HG02623 (cell line): ENCODE measurements at regions not wholly inside any gene's neighbourhood (a gene's known extent, or its start where the extent isn't known, plus 50 kb on each side); places are given as distances from the start of the nearest gene placed in this dataset.
"Not testable (repeated sequence)": the region's sequence is repeated elsewhere in the genome, so short reads cannot be mapped to it uniquely, and the experiment has no call there.

Experiments used
- ATAC-seq: cut with Tn5 transposase; IDR thresholded peaks from one replicate; pipeline ENCODE4 v1.9.1; 2021; ENCODE audit warnings: moderate library complexity; ENCODE audit not compliant: unreplicated experiment

DNA sequence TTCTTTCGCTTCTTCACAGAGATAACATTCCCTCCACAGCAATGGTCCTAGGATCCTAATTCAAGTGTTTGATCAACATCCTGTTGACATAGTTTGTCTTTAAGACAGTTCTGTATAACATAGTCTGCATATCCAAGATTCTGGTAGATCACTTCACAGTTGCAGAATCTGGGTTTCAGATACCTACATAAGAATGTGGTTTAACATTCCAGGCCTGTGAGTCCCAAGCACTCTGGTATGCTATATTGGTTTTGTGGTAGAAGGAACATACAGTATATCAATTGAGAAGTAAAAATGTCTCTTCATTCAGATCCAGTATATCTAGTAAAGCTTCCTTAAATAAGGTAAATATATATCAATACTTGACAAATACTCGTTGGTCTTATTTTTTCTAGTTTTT, 914.2 kb upstream of the CDH6 start:
- no peak for ATAC-seq

DNA sequence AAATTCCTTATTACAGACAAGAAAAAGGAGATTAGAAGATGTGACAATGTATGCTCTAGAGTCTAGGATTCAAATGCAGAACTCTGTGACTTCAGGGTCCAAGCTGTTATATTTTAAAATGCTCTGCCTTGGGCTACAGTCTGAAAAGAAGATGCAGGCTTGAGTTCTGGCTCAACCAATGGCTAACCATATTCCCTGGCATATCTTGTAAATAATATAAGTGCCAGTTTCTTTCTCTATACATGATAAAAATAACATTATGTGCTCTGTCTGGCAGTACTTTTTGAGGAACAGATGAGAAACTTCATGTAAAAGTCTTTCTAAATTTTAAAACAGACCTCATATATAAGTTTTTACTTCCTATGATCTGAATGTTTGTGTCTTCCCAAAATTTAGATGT, 926.5 kb upstream of the CDH6 start:
- no peak for ATAC-seq

DNA sequence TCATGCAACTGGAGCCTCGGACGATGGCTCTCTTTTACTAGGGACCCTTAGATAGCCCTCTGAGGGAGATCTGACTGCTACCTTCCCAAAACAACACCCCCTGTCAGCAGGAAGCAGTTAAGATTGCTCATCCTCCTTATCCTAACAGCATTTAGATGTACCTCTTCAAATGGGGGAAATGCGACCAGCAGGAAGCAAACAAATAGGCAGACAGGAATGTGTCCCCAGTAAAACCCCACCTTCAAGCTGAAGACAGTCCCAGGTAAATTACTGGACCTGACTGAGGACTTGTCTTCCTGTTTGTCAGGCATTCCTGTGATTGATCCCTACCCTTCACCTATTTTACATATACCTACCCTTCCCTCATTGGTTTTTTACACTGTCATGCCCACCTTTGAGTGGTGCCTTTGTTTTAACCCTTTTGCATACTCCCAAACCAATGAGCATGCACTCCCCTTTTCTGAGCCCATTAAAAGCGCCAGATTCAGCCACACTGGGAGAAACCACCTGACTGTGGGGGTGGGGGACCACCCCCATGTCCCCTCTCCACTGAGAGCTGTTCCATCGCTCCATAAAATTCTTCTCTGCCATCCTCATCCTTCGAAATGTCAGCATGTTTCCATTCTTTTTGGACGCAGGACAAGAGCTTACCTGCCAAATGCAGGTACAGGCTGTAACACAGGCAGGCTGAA, 954.0 kb upstream of the CDH6 start:
- no peak for ATAC-seq

DNA sequence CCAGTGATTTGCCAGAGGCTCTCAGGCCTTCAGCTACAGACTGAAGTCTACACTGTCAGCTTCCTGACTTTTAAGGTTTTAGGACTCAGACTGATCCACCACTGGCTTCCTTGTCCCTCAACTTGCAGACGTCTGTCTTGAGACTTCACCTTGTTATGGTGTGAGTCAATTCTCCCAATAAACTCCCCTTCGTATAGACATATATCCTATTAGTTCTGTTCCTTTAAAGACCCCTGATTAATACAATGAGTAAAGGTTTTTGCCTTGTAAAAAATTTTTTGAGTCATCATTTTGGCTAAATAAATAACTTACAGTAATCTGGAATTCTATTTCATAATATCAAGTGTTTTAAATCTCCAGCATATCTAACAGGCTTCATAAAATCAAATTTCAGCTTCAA, 956.3 kb upstream of the CDH6 start:
- no peak for ATAC-seq

DNA sequence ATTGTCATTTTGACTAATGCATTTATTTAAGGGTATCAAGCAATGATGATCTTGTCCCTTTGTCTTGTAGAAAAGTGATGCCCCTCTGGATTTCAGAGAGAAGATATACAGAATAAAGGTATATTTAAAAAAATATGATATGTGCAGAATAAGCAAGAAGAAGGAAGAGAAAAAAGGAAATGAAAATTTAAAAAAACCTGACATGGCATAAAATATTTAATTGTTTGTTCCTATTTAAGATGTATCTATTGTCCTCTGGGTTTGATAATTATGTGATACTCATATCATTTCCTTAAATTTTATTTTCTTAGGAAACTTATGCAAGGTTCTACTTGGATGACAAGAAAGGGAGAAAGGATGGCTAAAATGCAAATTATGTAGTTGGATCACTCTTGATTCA, 983.7 kb upstream of the CDH6 start:
- ATAC-seq: no peak

- no peak for ATAC-seq
Observed at GRCh38 chr5:30197662-30198061, 995.8 kb upstream of the CDH6 start.

- ATAC-seq: no peak
Observed at GRCh38 chr5:30195036-30195435, 998.5 kb upstream of the CDH6 start.

GRCh38 chr5:30194595-30194994, 998.9 kb upstream of the CDH6 start:
- ATAC-seq: no peak

DNA sequence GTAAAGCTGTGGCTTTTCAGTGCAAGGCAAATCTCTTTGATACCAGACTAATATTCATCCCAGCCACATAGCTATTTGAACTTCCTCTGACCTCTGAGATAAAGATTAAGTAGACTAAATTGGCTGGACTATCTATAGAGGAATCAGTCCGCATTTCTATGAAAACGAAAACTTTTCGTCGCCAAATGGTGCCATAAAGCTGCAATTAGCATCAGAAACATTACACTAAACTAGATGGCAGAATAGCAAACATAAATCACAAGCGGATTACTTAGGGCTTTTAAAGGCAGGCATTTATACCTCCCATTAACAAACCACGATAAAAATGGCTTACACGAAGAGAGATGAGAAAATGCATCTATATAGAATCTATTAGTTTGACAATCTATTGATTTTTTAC, 1009.7 kb upstream of the CDH6 start:
- ATAC-seq: no peak

GRCh38 chr5:30156156-30156555, 1037.3 kb upstream of the CDH6 start:
- ATAC-seq: no peak

DNA sequence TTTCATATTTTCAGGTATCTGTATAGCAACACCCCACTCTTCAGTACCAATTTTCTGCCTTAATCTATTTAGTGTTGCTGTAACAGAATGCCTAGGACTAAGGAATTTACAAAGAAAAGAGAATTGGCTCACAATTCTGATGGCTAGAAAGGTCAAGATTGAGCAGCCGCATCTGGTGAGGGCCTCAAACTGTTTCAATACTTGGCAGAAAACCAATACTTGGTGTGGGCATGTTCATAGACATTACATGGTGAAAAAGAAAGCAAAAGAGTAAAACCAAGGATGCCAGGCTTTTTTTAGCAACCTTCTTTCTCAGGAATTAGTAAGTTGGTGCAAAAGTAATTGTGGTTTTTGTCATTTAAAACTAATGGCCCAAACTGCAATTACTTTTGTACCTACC, 1041.1 kb upstream of the CDH6 start:
- ATAC-seq: no peak

GRCh38 chr5:30150231-30150630, 1043.3 kb upstream of the CDH6 start:
- ATAC-seq: no peak

- ATAC-seq: no peak
Observed at GRCh38 chr5:30149526-30149925, 1044.0 kb upstream of the CDH6 start.

- no peak for ATAC-seq
Observed at GRCh38 chr5:30147976-30148375, 1045.5 kb upstream of the CDH6 start.

- not testable (repeated sequence) for ATAC-seq
Observed at GRCh38 chr5:30144059-30144458, 1049.4 kb upstream of the CDH6 start.

- no peak for ATAC-seq
Observed at GRCh38 chr5:30142432-30142831, 1051.1 kb upstream of the CDH6 start.

DNA sequence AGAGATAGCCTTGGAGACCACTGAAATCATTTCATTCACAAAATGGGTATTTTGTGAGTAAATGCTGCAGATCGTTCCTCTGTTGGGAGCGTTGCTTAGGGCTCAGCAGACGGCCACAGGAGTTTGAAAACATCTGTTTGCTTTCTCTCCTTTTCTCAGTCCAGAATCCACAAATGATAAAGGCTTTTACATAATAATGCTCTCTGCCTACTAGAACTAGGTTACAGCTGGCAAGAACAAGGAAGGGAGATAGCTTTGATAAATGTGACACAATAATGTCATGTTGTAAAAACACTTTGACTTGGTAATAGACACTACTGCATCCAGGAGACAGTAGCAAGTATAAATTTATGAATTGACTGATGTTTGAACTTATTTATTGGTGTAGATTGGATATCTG, 1072.4 kb upstream of the CDH6 start:
- no peak for ATAC-seq

- no peak for ATAC-seq
Observed at GRCh38 chr5:30117135-30117534, 1076.4 kb upstream of the CDH6 start.

DNA sequence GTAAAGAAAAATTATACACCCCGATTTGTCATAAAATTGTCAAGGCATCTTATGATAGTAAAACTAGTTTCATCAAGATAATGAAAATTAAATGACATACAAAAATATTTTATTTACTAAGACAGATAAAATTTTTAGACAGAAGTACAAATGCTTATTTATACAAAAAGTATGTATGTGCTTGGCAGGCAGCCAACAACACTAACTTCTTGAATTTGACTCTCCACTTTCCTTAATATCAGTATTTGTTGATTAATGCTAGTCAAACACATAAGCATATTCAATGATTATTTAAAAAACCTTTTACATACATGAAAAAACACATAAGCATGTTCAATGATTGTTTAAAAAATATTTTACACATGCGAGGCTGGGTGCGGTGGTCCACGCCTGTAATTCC, 1079.9 kb upstream of the CDH6 start:
- no peak for ATAC-seq

GRCh38 chr5:30112867-30113266, 1080.6 kb upstream of the CDH6 start:
- no peak for ATAC-seq

GRCh38 chr5:30108051-30108450, 1085.4 kb upstream of the CDH6 start:
- no peak for ATAC-seq

- no peak for ATAC-seq
Observed at GRCh38 chr5:30106596-30106995, 1086.9 kb upstream of the CDH6 start.

- no peak for ATAC-seq
Observed at GRCh38 chr5:30104872-30105596, 1088.5 kb upstream of the CDH6 start.
